ENCODE measurements at regions not wholly inside any gene's neighbourhood (a gene's known extent, or its start where the extent isn't known, plus 50 kb on each side); places are given as distances from the start of the nearest gene placed in this dataset.
A peak's percentile ranks its signal among the peaks of the same experiment; 100 is the strongest.

GRCh38 chr4:152106113-152106763 is 345.4 kb upstream of the GATB start:
- Histone ChIP-seq H2AFZ (no peak overlapping the region), H3K27ac (peak overlapping the region; percentile 56), H3K27me3 (no peaks in the 10 kb centered on the region), H3K9me2 (replicated peaks; ENCODE audit: insufficient read depth) (no peaks in the 10 kb centered on the region), H3K9me3 (ENCODE audit: low read depth) (no peaks in the 10 kb centered on the region), H3K36me3 (replicated peaks; ENCODE audit: insufficient read depth, low read depth) (no peaks in the 10 kb centered on the region), H3K4me1 (ENCODE audit: insufficient read depth) (peaks cover 25% of the 10 kb centered on the region), H3K4me2 (no peak overlapping the region), H4K20me1 (ENCODE audit: insufficient read depth, poor library complexity, severe bottlenecking) (no peaks in the 10 kb centered on the region), H3K4me3 (no peak overlapping the region), H3K79me2 (no peaks in the 10 kb centered on the region)
- DNase-seq (ENCODE audit: low spot score), result peak; percentile 90
- TF ChIP-seq EZH2phosphoT487 (IDR thresholded peaks at IDR 0.05; ENCODE audit: low read depth, severe bottlenecking, unreplicated experiment) (no peak), EZH2 (IDR thresholded peaks at IDR 0.05; ENCODE audit: borderline replicate concordance) (no peak), CTCF (IDR thresholded peaks at IDR 0.05; ENCODE audit: poor library complexity) (no peak)
- 53% methylated on average over 6 of the region's 6 CpGs for WGBS (ENCODE audit: low lambda C conversion rate, missing lambda C conversion rate)

DNA sequence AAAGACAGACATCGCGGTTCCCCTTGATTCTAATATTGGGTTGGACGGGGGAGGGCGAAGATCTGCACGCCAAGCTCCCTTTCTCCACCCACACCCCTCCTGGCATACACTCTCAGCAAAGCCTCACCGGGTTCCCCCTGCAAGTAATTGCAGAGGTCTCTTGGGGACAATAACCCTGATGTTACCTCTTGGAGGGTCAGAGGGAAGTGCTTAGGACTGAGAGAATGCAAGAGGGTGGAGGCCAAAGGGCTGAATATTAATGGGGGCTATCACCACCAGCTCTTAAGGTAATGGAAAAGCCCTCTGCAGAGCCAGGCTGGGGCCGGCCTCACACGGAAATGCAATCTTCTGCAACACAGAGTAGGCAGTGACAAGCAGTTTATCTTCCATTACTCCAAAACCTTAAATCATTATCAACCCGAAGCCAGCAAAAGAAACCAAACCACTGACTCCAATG is 344.1 kb upstream of the GATB start:
- no peaks in the 10 kb centered on the region for H3K27me3 ChIP-seq
- H3K4me3 ChIP-seq, result no peak overlapping the region
- 83% methylated on average over 9 of the region's 9 CpGs for WGBS (ENCODE audit: low lambda C conversion rate, missing lambda C conversion rate)
- TF ChIP-seq EZH2phosphoT487 (IDR thresholded peaks at IDR 0.05; ENCODE audit: low read depth, severe bottlenecking, unreplicated experiment) (no peak), CTCF (IDR thresholded peaks at IDR 0.05; ENCODE audit: poor library complexity) (no peak), EZH2 (IDR thresholded peaks at IDR 0.05; ENCODE audit: borderline replicate concordance) (no peak)
- H3K4me2 ChIP-seq, result no peak overlapping the region
- DNase-seq (ENCODE audit: low spot score), result no peak
- H3K9me3 ChIP-seq (ENCODE audit: low read depth), result no peaks in the 10 kb centered on the region
- H4K20me1 ChIP-seq (ENCODE audit: insufficient read depth, poor library complexity, severe bottlenecking), result no peaks in the 10 kb centered on the region
- no peaks in the 10 kb centered on the region for H3K9me2 ChIP-seq (replicated peaks; ENCODE audit: insufficient read depth)
- H2AFZ ChIP-seq, result no peak overlapping the region
- H3K36me3 ChIP-seq (replicated peaks; ENCODE audit: insufficient read depth, low read depth), result no peaks in the 10 kb centered on the region
- no peak overlapping the region for H3K27ac ChIP-seq
- no peaks in the 10 kb centered on the region for H3K79me2 ChIP-seq
- peaks cover 25% of the 10 kb centered on the region for H3K4me1 ChIP-seq (ENCODE audit: insufficient read depth)

- no peaks in the 10 kb centered on the region for H3K9me3 ChIP-seq (ENCODE audit: low read depth)
- no peaks in the 10 kb centered on the region for H3K27me3 ChIP-seq
- no peak for TF ChIP-seq EZH2phosphoT487 (IDR thresholded peaks at IDR 0.05; ENCODE audit: low read depth, severe bottlenecking, unreplicated experiment)
- TF ChIP-seq EZH2 (IDR thresholded peaks at IDR 0.05; ENCODE audit: borderline replicate concordance), result no peak
- no peak for TF ChIP-seq CTCF (IDR thresholded peaks at IDR 0.05; ENCODE audit: poor library complexity)
- H2AFZ ChIP-seq, result no peak overlapping the region
- peak overlapping the region; percentile 79 for H3K27ac ChIP-seq
- no peak overlapping the region for H3K4me3 ChIP-seq
- peaks cover 25% of the 10 kb centered on the region for H3K4me1 ChIP-seq (ENCODE audit: insufficient read depth)
- no peak for DNase-seq (ENCODE audit: low spot score)
- no peak overlapping the region for H3K4me2 ChIP-seq
- WGBS (ENCODE audit: low lambda C conversion rate, missing lambda C conversion rate), result 83% methylated on average over 8 of the region's 8 CpGs
- no peaks in the 10 kb centered on the region for H3K79me2 ChIP-seq
- H3K36me3 ChIP-seq (replicated peaks; ENCODE audit: insufficient read depth, low read depth), result no peaks in the 10 kb centered on the region
- no peaks in the 10 kb centered on the region for H3K9me2 ChIP-seq (replicated peaks; ENCODE audit: insufficient read depth)
- no peaks in the 10 kb centered on the region for H4K20me1 ChIP-seq (ENCODE audit: insufficient read depth, poor library complexity, severe bottlenecking)
These were observed 343.5 kb upstream of the GATB start for GRCh38 chr4:152104356-152104755.

Data from hepatocyte (in vitro differentiated cells).